ENCODE measurements at regions not wholly inside any gene's neighbourhood (a gene's known extent, or its start where the extent isn't known, plus 50 kb on each side); places are given as distances from the start of the nearest gene placed in this dataset.

DNA sequence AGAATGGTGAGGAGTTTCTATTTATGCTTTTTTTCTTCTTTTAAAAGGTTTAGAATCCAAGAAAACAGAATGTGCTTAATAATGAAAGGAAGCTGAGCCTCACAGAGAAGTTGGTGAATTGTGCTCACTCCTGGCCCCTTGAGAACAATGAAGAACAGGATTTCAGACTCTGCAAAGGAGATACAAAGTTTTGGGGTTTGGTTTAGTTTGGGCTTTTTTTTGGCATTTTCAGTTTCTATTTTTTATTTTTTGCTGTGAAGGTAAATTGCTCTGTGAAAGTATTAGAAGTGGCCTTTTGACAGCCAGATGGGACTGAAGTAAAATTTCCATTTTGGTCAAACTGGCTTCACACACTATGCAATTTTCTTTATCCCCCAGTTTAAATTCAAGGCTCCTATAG, 247.3 kb upstream of the GYPC start:
- TF ChIP-seq ATRX (CRISPR knock-in tag; IDR thresholded peaks at IDR 0.05; ENCODE audit: borderline replicate concordance) (no peak), JUN (CRISPR knock-in tag; IDR thresholded peaks at IDR 0.05) (no peak), ATAD3A (CRISPR knock-in tag; IDR thresholded peaks at IDR 0.05) (no peak)

Data from HepG2 (cell line).